ENCODE measurements at regions not wholly inside any gene's neighbourhood (a gene's known extent, or its start where the extent isn't known, plus 50 kb on each side); places are given as distances from the start of the nearest gene placed in this dataset.

DNA sequence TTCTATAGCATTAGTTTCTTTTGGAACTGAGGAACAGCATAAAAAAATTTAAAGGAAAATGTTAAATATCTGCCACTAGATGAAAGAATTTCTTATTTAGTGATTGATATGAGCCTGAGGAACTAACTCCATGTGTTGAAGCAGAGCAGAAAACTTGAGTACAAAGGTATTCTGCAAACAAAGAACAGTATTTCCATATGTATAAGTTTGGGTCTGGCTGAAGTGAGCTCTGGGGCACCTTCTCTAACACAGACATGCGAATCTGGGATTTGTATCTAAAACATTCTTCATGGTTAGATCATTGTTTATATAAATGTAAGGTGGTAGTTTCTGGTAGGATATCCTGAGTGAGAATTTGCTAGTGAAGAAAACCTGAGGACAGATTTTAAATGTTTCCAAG lies 123.2 kb downstream of the TYW3 start:
- H3K4me1 ChIP-seq (ENCODE audit: control insufficient read depth in 1 of 2, insufficient read depth in 2 of 2, low read length in 2 of 2) = no peaks in the 10 kb centered on the region
- ChIA-PET CTCF (no interaction called here), RAD21 (ENCODE audit: low non-redundant PET in 1 of 2, low total read pairs in 2 of 2, uncharacterized antibody in 2 of 2, unreplicated experiment in 2 of 2) (no interaction called here), POLR2A (no interaction called here)
- H4K20me1 ChIP-seq (ENCODE audit: insufficient read depth) = no peaks in the 10 kb centered on the region
- H3K9me3 ChIP-seq (ENCODE audit: control insufficient read depth in 1 of 2, insufficient read depth in 1 of 2, low read depth in 1 of 2, low read length in 2 of 2) = no peaks in the 10 kb centered on the region
- no peaks in the 10 kb centered on the region for H3K9me2 ChIP-seq (ENCODE audit: insufficient read depth)
- H3K4me2 ChIP-seq (ENCODE audit: low read length) = no peak overlapping the region
- no peak overlapping the region for H2AFZ ChIP-seq (ENCODE audit: low read depth, low read length, poor library complexity, severe bottlenecking)
- no peak for DNase-seq (ENCODE audit: low read depth, low spot score)
- H3K4me3 ChIP-seq (replicated peaks in 1 of 2; ENCODE audit: low read depth in 1 of 2, low read length in 2 of 2) = no peak overlapping the region
- no peak for ATAC-seq
- no peaks in the 10 kb centered on the region for H3K79me2 ChIP-seq (ENCODE audit: insufficient read depth, low read length)
- no peak overlapping the region for H3K27ac ChIP-seq (ENCODE audit: low read depth, low read length)
- no peaks in the 10 kb centered on the region for H3K36me3 ChIP-seq (ENCODE audit: control insufficient read depth in 1 of 2, insufficient read depth in 2 of 2, low read length in 2 of 2)
- peaks cover 6% of the 10 kb centered on the region; the same call in 1 of the 2 replicates for H3K27me3 ChIP-seq (ENCODE audit: insufficient read depth, low read length)
- intact Hi-C loops (cut with micrococcal nuclease) = no loop called here
- H3K9ac ChIP-seq (ENCODE audit: low read length) = no peak overlapping the region
- no TSS peak for BruUV-seq (replicated peaks)
- no peak for TF ChIP-seq MAX (IDR thresholded peaks at IDR 0.05)
- no peak for TF ChIP-seq SRF (IDR thresholded peaks at IDR 0.05; ENCODE audit: low read depth)
- no peak for TF ChIP-seq JUND (IDR thresholded peaks at IDR 0.05)
- no peak for TF ChIP-seq POLR2AphosphoS5 (IDR thresholded peaks at IDR 0.05; ENCODE audit: low read depth, low read length)
- no peak for TF ChIP-seq YY1 (IDR thresholded peaks at IDR 0.05; ENCODE audit: extremely low read depth, insufficient replicate concordance, low read depth, low read length)
- TF ChIP-seq SP1 (IDR thresholded peaks at IDR 0.05; ENCODE audit: low read depth) = no peak
- no peak for TF ChIP-seq ELF1 (IDR thresholded peaks at IDR 0.05; ENCODE audit: borderline replicate concordance, low read depth)
- no peak for TF ChIP-seq EZH2phosphoT487 (IDR thresholded peaks at IDR 0.05; ENCODE audit: borderline replicate concordance)
- no peak for TF ChIP-seq ZNF274 (IDR thresholded peaks at IDR 0.05; ENCODE audit: low read depth, low read length)

GRCh38 chr1:74857676-74858075 lies 124.7 kb downstream of the TYW3 start:
- Histone ChIP-seq H3K9me3 (ENCODE audit: control insufficient read depth in 1 of 2, insufficient read depth in 1 of 2, low read depth in 1 of 2, low read length in 2 of 2) (no peaks in the 10 kb centered on the region), H3K27me3 (ENCODE audit: insufficient read depth, low read length) (peaks cover 6% of the 10 kb centered on the region; the same call in 1 of the 2 replicates), H2AFZ (ENCODE audit: low read depth, low read length, poor library complexity, severe bottlenecking) (no peak overlapping the region), H3K4me2 (ENCODE audit: low read length) (no peak overlapping the region), H3K36me3 (ENCODE audit: control insufficient read depth in 1 of 2, insufficient read depth in 2 of 2, low read length in 2 of 2) (no peaks in the 10 kb centered on the region), H3K9ac (ENCODE audit: low read length) (no peak overlapping the region), H3K9me2 (ENCODE audit: insufficient read depth) (no peaks in the 10 kb centered on the region), H3K4me3 (replicated peaks in 1 of 2; ENCODE audit: low read depth in 1 of 2, low read length in 2 of 2) (no peak overlapping the region), H3K27ac (ENCODE audit: low read depth, low read length) (no peak overlapping the region), H3K79me2 (ENCODE audit: insufficient read depth, low read length) (no peaks in the 10 kb centered on the region), H3K4me1 (ENCODE audit: control insufficient read depth in 1 of 2, insufficient read depth in 2 of 2, low read length in 2 of 2) (no peaks in the 10 kb centered on the region), H4K20me1 (ENCODE audit: insufficient read depth) (no peaks in the 10 kb centered on the region)
- intact Hi-C loops (cut with micrococcal nuclease) = no loop called here
- ChIA-PET RAD21 (ENCODE audit: low non-redundant PET in 1 of 2, low total read pairs in 2 of 2, uncharacterized antibody in 2 of 2, unreplicated experiment in 2 of 2) (no interaction called here), CTCF (no interaction called here), POLR2A (no interaction called here)
- DNase-seq (ENCODE audit: low read depth, low spot score) (no peak), ATAC-seq (no peak)
- no TSS peak for BruUV-seq (replicated peaks)
- no peak for TF ChIP-seq CBX3 (IDR thresholded peaks at IDR 0.05; ENCODE audit: low read depth)
- TF ChIP-seq, protein P1, sequence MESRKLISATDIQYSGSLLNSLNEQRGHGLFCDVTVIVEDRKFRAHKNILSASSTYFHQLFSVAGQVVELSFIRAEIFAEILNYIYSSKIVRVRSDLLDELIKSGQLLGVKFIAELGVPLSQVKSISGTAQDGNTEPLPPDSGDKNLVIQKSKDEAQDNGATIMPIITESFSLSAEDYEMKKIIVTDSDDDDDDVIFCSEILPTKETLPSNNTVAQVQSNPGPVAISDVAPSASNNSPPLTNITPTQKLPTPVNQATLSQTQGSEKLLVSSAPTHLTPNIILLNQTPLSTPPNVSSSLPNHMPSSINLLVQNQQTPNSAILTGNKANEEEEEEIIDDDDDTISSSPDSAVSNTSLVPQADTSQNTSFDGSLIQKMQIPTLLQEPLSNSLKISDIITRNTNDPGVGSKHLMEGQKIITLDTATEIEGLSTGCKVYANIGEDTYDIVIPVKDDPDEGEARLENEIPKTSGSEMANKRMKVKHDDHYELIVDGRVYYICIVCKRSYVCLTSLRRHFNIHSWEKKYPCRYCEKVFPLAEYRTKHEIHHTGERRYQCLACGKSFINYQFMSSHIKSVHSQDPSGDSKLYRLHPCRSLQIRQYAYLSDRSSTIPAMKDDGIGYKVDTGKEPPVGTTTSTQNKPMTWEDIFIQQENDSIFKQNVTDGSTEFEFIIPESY (IDR thresholded peaks at IDR 0.05; ENCODE audit: extremely low read depth, insufficient replicate concordance, low read length) = no peak

All from HCT116 (cell line).